CD4-positive, alpha-beta T cell treated with Interleukin-1 beta for 1 hour (primary cell): ENCODE measurements at regions not wholly inside any gene's neighbourhood (a gene's known extent, or its start where the extent isn't known, plus 50 kb on each side); places are given as distances from the start of the nearest gene placed in this dataset.

Source experiments
- DNase-seq, 2 donors: peaks; one replicate each; pipeline ENCODE4 v3.0.0-alpha.2; 2020 to 2022

- DNase-seq: no peak
Measured at GRCh38 chr4:81650606-81651242, 179.0 kb upstream of the RASGEF1B start.

- DNase-seq: peak; percentile 36 to 43
Measured at GRCh38 chr4:81648576-81649275, 177.0 kb upstream of the RASGEF1B start.

GRCh38 chr4:81647388-81647787, 175.7 kb upstream of the RASGEF1B start:
- DNase-seq: no peak

- no peak for DNase-seq
Measured at GRCh38 chr4:81642543-81642942, 170.8 kb upstream of the RASGEF1B start.

- no peak for DNase-seq
Measured at GRCh38 chr4:81639248-81639647, 167.5 kb upstream of the RASGEF1B start.

- DNase-seq: no peak
Measured at GRCh38 chr4:81638698-81639097, 167.0 kb upstream of the RASGEF1B start.

GRCh38 chr4:81635739-81636138, 164.0 kb upstream of the RASGEF1B start:
- peak in 1 of 2 donors; percentile 64 for DNase-seq

- DNase-seq: no peak
Measured at GRCh38 chr4:81634766-81635549, 163.3 kb upstream of the RASGEF1B start.

GRCh38 chr4:81634165-81634564, 162.5 kb upstream of the RASGEF1B start:
- DNase-seq: no peak

GRCh38 chr4:81632581-81633299, 161.0 kb upstream of the RASGEF1B start:
- DNase-seq: no peak

- no peak for DNase-seq
Measured at GRCh38 chr4:81631958-81632441, 160.3 kb upstream of the RASGEF1B start.

- no peak for DNase-seq
Measured at GRCh38 chr4:81629366-81629765, 157.7 kb upstream of the RASGEF1B start.

- no peak for DNase-seq
Measured at GRCh38 chr4:81628489-81628888, 156.8 kb upstream of the RASGEF1B start.

- DNase-seq: no peak
Measured at GRCh38 chr4:81627590-81627989, 155.9 kb upstream of the RASGEF1B start.

- DNase-seq: no peak
Measured at GRCh38 chr4:81626851-81627250, 155.1 kb upstream of the RASGEF1B start.

GRCh38 chr4:81625422-81626417, 154.0 kb upstream of the RASGEF1B start:
- no peak for DNase-seq

- no peak for DNase-seq
Measured at GRCh38 chr4:81623434-81623833, 151.7 kb upstream of the RASGEF1B start.

- DNase-seq: no peak
Measured at GRCh38 chr4:81622474-81623184, 150.9 kb upstream of the RASGEF1B start.

GRCh38 chr4:81622028-81622427, 150.3 kb upstream of the RASGEF1B start:
- no peak for DNase-seq

- DNase-seq: no peak
Measured at GRCh38 chr4:81621490-81621889, 149.8 kb upstream of the RASGEF1B start.

- DNase-seq: no peak
Measured at GRCh38 chr4:81620442-81620841, 148.7 kb upstream of the RASGEF1B start.
